ENCODE measurements at regions not wholly inside any gene's neighbourhood (a gene's known extent, or its start where the extent isn't known, plus 50 kb on each side); places are given as distances from the start of the nearest gene placed in this dataset.

- TF ChIP-seq CTCF (IDR thresholded peaks at IDR 0.05) (no peak), EZH2 (IDR thresholded peaks at IDR 0.05; ENCODE audit: borderline replicate concordance, insufficient read depth, low read depth, low read length, poor library complexity, severe bottlenecking) (no peak)
Observed at GRCh38 chr5:3347741-3348140, 247.9 kb upstream of the IRX1 start.
